Activated T-cell treated with anti-CD3 and anti-CD28 coated beads, Interleukin-2, amount 50 U/mL, for 4 hours (primary cell): ENCODE measurements at regions not wholly inside any gene's neighbourhood (a gene's known extent, or its start where the extent isn't known, plus 50 kb on each side); places are given as distances from the start of the nearest gene placed in this dataset.
"Not testable (repeated sequence)": the region's sequence is repeated elsewhere in the genome, so short reads cannot be mapped to it uniquely, and the experiment has no call there.

Experiments used
- ATAC-seq, 2 donors: fragments of 200-7000 bp; cut with Tn5 transposase; one replicate each; pipeline ENCODE4 v1.10.0; 2021
- DNase-seq: peaks from one replicate; pipeline ENCODE4 v3.0.0-alpha.2; 2020
- H3K27me3 Mint-ChIP-seq: one replicate; pipeline ENCODE4 v1.8.0; 2021; ENCODE audit warnings: low read depth, mixed read lengths
- H3K36me3 Mint-ChIP-seq: one replicate; pipeline ENCODE4 v1.8.0; 2022; ENCODE audit warnings: mixed read lengths; ENCODE audit not compliant: insufficient read depth
- H3K4me1 Mint-ChIP-seq: one replicate; pipeline ENCODE4 v1.8.0; 2021; ENCODE audit warnings: low read depth, mixed read lengths
- H3K4me3 Mint-ChIP-seq: one replicate; pipeline ENCODE4 v1.8.0; 2021; ENCODE audit warnings: mild to moderate bottlenecking, moderate library complexity, mixed read lengths
- H3K9me3 Mint-ChIP-seq: one replicate; pipeline ENCODE4 v1.8.0; 2021; ENCODE audit warnings: mixed read lengths

DNA sequence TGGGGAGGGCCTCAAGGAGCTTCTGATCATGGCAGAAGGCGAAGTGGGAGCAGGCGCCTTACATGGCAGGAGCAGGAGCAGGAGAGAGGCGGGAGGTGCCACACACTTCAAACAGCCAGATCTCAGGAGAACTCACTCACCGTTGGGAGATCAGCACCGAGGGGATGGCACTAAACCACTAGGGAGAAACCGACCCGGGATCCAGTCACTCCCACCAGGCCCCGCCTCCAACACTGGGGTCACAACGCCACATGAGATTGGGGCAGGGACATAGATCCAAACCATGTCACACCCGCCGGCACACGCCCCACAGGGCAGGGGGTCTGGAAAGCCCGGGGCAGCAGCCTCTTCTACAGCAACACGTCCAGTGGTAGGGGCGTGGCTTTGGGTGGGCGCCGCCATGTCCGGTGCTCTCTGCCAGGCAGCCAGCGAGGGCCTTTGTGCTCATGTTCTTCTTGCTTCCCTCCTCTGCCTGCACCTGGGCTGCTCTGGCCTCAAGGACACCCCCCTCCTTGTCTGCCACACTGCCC, 233.8 kb upstream of the SHH start:
- H3K9me3 Mint-ChIP-seq: no peaks in the 10 kb centered on the region
- no peaks in the 10 kb centered on the region for H3K36me3 Mint-ChIP-seq
- no peaks in the 10 kb centered on the region for H3K27me3 Mint-ChIP-seq
- no peak overlapping the region for H3K4me3 Mint-ChIP-seq
- no peak for ATAC-seq
- DNase-seq: no peak
- no peaks in the 10 kb centered on the region for H3K4me1 Mint-ChIP-seq

DNA sequence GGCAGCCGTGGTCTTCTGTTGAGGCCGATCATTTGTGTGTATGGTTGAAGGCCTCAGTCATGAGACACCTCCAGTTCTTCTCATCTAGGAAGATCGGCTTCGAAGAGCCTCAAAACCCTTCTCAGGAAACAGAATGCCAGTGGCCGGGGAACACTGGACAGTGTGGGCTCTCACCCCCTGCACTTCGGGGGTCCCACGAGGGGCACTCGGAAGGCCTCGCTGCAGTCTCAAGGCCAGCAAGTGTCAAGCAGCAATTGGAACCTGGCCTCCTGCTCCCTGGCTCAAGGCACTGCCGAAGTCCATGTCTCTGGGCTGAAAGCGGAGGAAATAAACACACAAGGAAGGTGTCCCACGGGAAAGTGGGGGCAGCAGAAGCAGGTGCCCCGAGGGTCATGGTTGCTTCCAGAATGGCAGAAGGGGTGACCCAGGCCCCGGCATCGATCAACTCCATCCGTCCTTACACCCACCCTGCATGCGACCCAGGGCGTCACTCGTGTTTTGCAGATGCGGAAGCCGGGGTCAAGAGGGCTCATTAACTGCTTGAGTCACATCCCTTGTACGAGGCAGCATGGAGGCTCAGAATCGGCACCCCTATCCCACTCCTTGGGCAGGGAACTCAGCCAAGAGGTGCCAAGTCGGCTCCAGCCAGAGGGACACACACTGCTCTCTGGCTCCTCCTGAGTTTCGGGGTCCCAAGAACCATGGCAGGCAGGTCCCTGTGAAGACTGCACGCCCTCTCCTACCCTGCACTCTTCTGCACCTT, 231.3 kb upstream of the SHH start:
- DNase-seq: no peak
- Mint-ChIP-seq H3K9me3 (no peaks in the 10 kb centered on the region), H3K4me3 (no peak overlapping the region), H3K4me1 (no peaks in the 10 kb centered on the region), H3K27me3 (no peaks in the 10 kb centered on the region), H3K36me3 (no peaks in the 10 kb centered on the region)
- no peak for ATAC-seq

DNA sequence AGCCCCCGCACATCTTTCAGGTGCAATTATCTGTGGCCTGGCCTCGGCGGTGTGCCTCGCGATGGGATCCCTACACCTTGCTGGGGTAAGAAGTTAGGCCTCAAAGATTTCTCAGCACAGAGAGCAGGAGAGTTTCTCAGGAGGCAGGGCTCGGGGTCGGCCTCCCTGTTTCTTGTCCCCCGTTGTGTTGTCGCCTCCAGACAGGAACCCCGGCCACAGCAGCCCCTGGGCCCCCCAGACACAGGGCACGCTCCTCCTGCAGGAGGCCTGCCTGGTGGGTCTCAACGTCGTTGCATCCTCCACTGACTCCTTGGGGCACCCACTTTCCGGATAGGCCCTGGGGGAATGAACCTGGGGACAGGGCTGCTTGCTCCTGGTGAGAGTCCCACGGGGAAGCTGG, 229.1 kb upstream of the SHH start:
- Mint-ChIP-seq H3K36me3 (no peaks in the 10 kb centered on the region), H3K4me1 (no peaks in the 10 kb centered on the region), H3K27me3 (no peaks in the 10 kb centered on the region), H3K4me3 (no peak overlapping the region), H3K9me3 (no peaks in the 10 kb centered on the region)
- DNase-seq (no peak), ATAC-seq (no peak)

DNA sequence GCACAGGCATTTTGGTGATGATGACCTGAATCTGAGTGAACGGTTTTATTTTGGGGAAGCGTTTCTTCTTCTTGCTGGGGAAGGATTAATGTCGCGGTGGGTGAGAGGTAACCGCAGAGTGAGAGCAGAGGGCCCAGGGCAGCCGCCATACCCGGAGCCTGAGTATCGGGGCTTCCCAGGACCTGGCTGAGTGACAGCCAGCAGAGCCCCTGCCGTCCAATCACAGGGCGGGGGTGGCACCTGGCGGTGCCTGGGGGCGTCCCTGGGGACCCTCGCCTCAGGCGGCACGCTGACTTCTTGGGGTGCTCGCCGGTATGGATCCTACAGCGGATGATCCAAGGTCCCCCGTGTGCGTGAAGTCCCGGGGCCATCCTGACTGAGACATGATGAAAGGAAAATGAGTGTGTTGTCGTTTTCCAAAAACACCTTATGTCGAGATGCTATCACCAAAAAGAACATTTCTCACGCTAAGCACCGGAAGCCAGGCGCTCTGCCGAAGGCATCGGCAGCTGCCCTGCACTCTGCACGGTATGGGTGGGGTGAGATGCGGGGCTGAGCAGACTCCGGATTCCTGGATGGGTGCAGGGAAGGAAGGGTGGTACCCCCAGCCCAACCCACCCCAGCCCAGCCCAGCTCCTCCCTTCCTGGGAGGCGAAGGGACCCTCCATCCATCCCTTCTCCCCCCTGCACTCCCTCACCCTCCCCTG, 227.9 kb upstream of the SHH start:
- no peaks in the 10 kb centered on the region for H3K27me3 Mint-ChIP-seq
- H3K4me1 Mint-ChIP-seq: no peaks in the 10 kb centered on the region
- DNase-seq (no peak), ATAC-seq (peak in 1 of 2 donors; percentile 39)
- no peaks in the 10 kb centered on the region for H3K36me3 Mint-ChIP-seq
- H3K4me3 Mint-ChIP-seq: no peak overlapping the region
- H3K9me3 Mint-ChIP-seq: no peaks in the 10 kb centered on the region

DNA sequence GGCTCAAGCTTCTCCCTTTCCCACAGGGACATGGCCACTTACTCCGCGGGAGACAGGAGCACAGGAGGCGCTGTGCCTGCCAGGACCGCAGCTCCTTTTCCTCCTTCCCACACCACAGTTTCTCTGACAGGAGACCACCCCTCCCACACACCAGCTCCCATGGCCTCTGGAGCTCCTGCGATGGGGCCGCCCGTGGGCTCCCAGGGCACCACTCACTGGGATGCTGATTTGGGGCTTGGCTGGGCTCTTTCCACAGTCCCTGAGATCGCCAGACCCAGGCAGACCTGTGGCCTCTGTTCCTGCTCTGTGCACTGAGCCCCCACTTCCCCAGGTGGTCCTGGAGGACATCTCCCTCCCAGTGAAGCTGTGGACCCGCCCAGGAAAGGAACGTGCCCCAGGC, 226.9 kb upstream of the SHH start:
- ATAC-seq (no peak), DNase-seq (no peak)
- no peaks in the 10 kb centered on the region for H3K36me3 Mint-ChIP-seq
- H3K4me3 Mint-ChIP-seq: no peak overlapping the region
- no peaks in the 10 kb centered on the region for H3K27me3 Mint-ChIP-seq
- no peaks in the 10 kb centered on the region for H3K9me3 Mint-ChIP-seq
- no peaks in the 10 kb centered on the region for H3K4me1 Mint-ChIP-seq

DNA sequence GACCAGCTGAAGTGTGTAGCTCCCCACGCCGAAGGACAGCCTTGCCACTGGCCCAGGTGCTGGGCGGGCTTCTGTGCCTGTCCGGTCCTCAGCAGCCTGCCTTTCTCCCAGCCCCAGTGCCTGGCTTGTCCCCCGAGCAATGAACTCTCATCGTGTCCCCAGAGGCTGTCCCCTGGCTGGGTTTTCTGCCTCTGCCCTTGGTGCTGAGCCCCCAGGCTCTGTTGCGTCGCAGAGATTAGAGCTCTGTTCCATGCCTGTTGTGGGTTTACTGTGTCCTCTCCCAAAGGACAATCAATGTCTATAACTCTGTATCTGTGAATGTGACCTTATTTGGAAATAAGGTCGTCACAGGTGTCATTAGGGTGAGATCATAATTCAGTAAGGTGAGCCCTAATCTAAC, 226.1 kb upstream of the SHH start:
- Mint-ChIP-seq H3K36me3 (no peaks in the 10 kb centered on the region), H3K4me3 (no peak overlapping the region), H3K4me1 (no peaks in the 10 kb centered on the region), H3K9me3 (no peaks in the 10 kb centered on the region), H3K27me3 (no peaks in the 10 kb centered on the region)
- ATAC-seq (no peak), DNase-seq (no peak)

DNA sequence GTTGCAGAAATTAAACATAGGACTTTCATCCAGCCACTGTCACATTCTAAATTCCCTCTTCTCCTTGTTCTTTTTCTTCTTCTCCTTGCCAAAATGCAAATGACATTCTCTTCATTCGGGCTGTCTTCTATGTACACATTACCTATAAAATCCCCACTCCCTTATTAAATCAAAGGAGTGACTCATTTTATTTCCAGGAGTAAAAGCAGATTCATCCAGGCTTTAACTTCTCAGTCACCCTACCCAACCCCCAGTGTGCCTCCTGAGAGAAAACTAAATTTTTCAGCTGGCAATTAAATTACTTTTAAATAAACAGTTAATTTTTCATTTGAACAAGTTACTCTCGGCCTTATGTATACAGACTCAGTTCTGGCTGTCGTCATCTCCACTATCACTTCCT, 223.9 kb upstream of the SHH start:
- no peaks in the 10 kb centered on the region for H3K36me3 Mint-ChIP-seq
- H3K4me1 Mint-ChIP-seq: no peaks in the 10 kb centered on the region
- ATAC-seq (no peak), DNase-seq (no peak)
- H3K27me3 Mint-ChIP-seq: no peaks in the 10 kb centered on the region
- H3K9me3 Mint-ChIP-seq: peaks cover 4% of the 10 kb centered on the region
- no peak overlapping the region for H3K4me3 Mint-ChIP-seq

DNA sequence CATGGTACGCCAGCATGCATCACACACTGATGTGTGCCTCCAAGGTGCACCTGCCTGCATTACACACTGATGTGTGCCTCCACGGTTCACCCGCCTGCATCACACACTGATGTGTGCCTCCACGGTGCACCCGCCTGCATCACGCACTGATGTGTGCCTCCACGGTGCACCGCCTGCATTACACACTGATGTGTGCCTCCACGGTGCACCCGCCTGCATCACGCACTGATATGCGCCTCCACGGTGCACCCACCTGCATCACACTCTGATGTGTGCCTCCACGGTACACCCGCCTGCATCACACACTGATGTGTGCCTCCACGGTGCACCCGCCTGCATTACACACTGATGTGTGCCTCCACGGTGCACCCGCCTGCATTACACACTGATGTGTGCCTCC, 223.1 kb upstream of the SHH start:
- not testable (repeated sequence) for H3K4me1 Mint-ChIP-seq, H3K36me3 Mint-ChIP-seq, H3K9me3 Mint-ChIP-seq, DNase-seq, H3K4me3 Mint-ChIP-seq, H3K27me3 Mint-ChIP-seq, ATAC-seq

DNA sequence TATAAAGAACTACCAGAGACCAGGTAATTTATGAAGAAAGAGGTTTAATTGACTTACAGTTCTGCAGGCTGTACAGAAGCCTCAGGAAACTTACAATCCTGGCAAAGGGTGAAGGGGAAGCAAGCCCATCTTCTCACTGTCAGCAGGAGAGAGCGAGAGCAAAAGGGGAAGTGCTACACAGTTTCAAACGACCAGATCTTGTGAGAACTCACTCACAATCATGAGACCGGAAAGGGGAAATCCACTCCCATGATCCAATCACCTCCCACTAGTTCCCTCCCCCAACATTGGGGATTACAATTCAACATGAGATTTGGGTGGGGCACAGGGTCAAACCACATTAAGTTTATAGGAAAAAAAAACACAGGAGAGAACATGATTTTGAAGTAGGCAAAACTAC, 222.1 kb upstream of the SHH start:
- Mint-ChIP-seq H3K4me1 (no peaks in the 10 kb centered on the region), H3K4me3 (no peak overlapping the region), H3K36me3 (no peaks in the 10 kb centered on the region), H3K9me3 (peaks cover 4% of the 10 kb centered on the region), H3K27me3 (no peaks in the 10 kb centered on the region)
- ATAC-seq: no peak
- no peak for DNase-seq

DNA sequence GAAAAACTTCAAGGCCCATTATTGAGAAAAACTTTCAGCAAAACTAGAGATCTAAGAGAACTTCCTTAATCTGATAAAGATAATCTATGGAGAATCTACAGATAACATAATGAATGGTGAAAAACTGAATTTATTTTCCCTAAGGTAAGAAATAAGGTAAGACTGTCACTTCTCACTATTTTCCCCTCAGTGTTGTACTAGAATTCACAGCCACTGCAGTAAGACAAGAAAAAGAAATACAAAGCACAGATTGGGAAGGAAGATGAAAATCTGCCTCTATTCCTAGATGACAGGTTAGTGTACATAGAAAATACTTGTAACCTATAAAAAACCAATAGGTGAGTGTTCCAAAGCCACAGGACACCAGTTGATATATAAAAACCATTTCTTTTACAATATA, 220.7 kb upstream of the SHH start:
- peaks cover 4% of the 10 kb centered on the region for H3K9me3 Mint-ChIP-seq
- ATAC-seq (no peak), DNase-seq (no peak)
- no peaks in the 10 kb centered on the region for H3K4me1 Mint-ChIP-seq
- H3K36me3 Mint-ChIP-seq: no peaks in the 10 kb centered on the region
- no peaks in the 10 kb centered on the region for H3K27me3 Mint-ChIP-seq
- H3K4me3 Mint-ChIP-seq: no peak overlapping the region

DNA sequence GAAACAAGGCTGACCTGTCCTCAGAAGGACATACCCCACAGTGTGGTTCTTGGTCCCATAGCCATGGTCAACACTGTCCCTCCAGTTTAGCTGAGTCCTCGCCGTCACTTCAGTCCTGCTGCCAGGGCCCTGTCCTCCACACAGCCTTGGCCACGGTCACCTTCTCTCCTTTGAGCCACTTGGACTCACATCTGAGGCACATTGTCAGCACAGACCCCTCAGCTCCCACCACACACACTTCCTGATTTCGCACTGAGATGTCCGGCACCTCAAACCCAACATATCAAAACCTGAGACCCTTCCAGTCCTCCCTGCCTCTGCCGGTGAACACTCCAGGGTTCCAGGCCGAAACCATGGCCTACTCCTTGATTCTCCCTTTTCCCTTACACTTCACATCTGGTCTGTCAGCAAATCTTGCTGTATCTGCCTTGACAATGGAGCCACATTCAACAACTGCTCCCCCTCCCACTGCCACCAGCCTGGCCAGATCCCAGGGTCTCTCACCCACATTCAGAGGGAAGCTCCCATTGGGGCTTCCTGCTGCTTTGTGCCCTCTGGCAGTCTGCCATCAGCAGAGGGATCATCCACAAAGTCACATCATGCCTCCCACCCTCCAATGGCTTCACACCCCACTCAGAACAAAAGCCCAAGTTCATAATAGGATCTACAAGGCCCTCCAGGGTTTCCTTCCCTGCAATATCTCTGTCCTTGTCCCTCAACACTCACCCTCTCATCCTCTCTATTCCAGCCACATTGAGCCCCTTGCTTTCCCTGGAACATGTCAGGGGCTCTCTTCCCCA, 219.6 kb upstream of the SHH start:
- DNase-seq: no peak
- no peaks in the 10 kb centered on the region for H3K4me1 Mint-ChIP-seq
- no peak overlapping the region for H3K4me3 Mint-ChIP-seq
- no peak for ATAC-seq
- H3K27me3 Mint-ChIP-seq: no peaks in the 10 kb centered on the region
- no peaks in the 10 kb centered on the region for H3K36me3 Mint-ChIP-seq
- peaks cover 4% of the 10 kb centered on the region for H3K9me3 Mint-ChIP-seq

DNA sequence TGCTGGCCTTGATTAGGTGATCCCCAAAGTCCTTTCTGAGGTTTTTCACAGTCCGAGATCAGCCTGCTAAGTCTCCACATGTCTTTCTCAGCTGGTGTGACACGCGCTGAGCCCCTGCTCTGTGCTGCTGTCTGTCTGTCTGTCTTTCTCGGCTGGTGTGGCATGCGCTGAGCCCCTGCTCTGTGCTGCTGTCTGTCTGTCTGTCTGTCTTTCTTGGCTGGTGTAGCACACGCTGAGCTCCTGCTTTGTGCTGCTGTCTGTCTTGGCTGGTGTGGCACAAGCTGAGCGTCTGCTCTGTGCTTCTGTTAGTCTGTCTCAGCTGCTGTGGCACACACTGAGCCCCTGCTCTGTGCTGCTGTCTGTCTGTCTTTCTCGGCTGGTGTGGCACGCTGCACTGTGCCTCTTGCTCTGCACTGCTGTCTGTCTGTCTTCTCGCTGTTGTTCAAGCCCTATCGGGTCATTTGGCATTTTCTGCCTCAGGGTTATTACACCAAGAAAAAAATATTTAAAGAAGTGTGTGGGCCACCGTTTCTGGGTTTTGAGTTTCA, 217.3 kb upstream of the SHH start:
- no peak overlapping the region for H3K4me3 Mint-ChIP-seq
- ATAC-seq (no peak), DNase-seq (no peak)
- H3K9me3 Mint-ChIP-seq: peaks cover 4% of the 10 kb centered on the region
- no peaks in the 10 kb centered on the region for H3K27me3 Mint-ChIP-seq
- H3K4me1 Mint-ChIP-seq: no peaks in the 10 kb centered on the region
- no peaks in the 10 kb centered on the region for H3K36me3 Mint-ChIP-seq

DNA sequence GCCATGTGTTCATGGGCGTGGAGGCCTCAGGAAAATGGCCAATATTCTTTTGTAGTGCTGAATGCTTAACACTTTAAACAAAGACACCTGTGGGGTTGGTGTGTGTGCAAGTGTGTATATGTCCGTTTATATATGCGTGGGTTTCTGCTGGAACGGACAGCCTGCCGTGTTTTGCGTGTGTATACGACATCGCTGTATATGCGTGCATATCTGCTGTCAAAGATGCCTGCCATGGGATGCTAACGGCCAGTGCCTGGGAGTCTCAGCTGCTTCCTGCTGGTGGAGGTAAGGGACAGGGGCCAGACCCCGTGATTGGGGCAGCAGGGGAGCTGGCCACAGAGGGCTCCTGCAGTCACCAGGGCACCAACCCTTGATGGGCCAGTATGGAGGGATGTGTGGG, 216.3 kb upstream of the SHH start:
- no peaks in the 10 kb centered on the region for H3K4me1 Mint-ChIP-seq
- no peaks in the 10 kb centered on the region for H3K36me3 Mint-ChIP-seq
- no peaks in the 10 kb centered on the region for H3K27me3 Mint-ChIP-seq
- no peak for ATAC-seq
- peaks cover 4% of the 10 kb centered on the region for H3K9me3 Mint-ChIP-seq
- DNase-seq: no peak
- H3K4me3 Mint-ChIP-seq: no peak overlapping the region

DNA sequence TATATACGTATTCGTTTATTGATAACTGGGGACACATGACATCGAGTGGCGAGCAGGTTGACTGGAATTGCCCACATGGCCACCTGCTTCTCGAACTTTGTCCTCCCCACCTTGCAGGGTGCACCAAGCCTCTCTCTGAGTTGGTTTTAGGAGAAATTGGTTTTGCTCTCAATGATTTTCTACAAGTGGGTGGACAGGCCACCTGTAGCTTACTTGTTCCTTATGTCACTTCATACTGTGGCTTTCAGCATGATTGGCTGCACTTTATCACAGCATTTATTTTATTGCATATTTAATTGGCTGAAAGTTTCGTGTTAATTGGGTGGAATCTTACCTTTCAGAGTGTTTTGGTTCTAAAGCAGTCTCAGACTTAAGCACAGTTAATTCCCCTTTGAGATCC, 215.6 kb upstream of the SHH start:
- no peak for ATAC-seq
- H3K27me3 Mint-ChIP-seq: no peaks in the 10 kb centered on the region
- H3K9me3 Mint-ChIP-seq: peaks cover under 1% of the 10 kb centered on the region
- H3K4me3 Mint-ChIP-seq: no peak overlapping the region
- H3K4me1 Mint-ChIP-seq: no peaks in the 10 kb centered on the region
- no peaks in the 10 kb centered on the region for H3K36me3 Mint-ChIP-seq
- no peak for DNase-seq
